ENCODE measurements at regions not wholly inside any gene's neighbourhood (a gene's known extent, or its start where the extent isn't known, plus 50 kb on each side); places are given as distances from the start of the nearest gene placed in this dataset.
"Not testable (repeated sequence)": the region's sequence is repeated elsewhere in the genome, so short reads cannot be mapped to it uniquely, and the experiment has no call there.

DNA sequence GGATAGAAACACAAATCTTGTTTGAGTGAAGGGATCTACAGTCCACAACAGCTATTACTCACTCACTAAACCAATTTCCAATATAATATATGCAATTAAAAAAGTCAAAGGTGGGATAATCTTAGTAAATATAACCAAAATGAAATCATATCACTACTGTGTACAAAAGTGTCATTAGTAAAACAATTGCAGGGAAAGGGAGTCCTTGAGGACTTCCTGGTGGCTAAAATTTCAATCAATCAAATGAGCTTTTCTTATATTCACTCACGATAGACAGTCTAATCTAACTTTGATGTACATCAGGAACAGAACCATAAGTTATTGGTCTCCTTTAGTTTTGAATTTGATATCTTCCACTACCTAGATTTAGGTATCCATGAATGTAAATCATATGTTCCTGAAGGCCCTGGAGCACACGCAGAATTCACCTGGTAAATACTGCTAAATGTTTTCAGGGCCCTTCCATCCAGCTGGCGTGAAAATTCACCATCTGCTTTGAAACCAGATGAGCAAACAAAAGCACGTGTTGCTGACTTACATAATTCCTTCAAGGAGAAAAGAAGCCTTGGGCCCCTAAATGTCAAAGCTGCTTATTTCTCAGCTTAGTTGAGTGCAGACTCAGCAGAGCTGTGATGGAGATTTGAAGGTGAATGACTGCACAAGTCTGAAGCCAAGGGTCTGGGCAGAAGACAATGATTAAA is 159.3 kb upstream of the TMEM196 start:
- no peak overlapping the region for H3K27ac Mint-ChIP-seq
- H3K27me3 Mint-ChIP-seq: no peaks in the 10 kb centered on the region
- ChIA-PET CTCF (no interaction called here), POLR2A (no interaction called here)
- peaks cover 13% of the 10 kb centered on the region for H3K9me3 Mint-ChIP-seq
- H3K36me3 Mint-ChIP-seq: no peaks in the 10 kb centered on the region
- DNase-seq: no peak
- peaks cover 2% of the 10 kb centered on the region for H3K4me1 Mint-ChIP-seq (ENCODE audit: low read depth)
- no peak overlapping the region for H3K4me3 Mint-ChIP-seq
- intact Hi-C loops (cut with micrococcal nuclease): no loop called here

DNA sequence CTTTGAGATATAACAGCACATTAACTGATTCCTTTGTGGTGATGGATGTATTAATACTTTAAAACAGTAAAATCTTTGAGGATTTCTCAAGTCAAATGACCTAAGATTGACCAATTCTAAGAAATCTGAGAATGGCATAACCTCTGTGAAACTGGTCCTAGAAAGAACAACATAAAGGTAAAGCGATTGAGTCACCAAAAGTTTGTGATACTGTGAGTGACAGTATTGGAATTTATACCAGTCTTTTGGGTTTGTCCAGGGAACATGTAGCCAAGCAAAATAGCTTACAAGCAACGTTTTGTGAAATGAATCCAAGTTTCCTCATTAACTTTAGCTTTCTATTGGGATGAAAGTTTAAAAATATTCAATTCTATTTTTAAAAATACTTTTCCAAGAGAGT is 157.4 kb upstream of the TMEM196 start:
- ChIA-PET CTCF (no interaction called here), POLR2A (no interaction called here)
- no peaks in the 10 kb centered on the region for H3K36me3 Mint-ChIP-seq
- no peak overlapping the region for H3K4me3 Mint-ChIP-seq
- DNase-seq: no peak
- no peaks in the 10 kb centered on the region for H3K27me3 Mint-ChIP-seq
- H3K9me3 Mint-ChIP-seq: peaks cover 8% of the 10 kb centered on the region
- peaks cover 2% of the 10 kb centered on the region for H3K4me1 Mint-ChIP-seq (ENCODE audit: low read depth)
- intact Hi-C loops (cut with micrococcal nuclease): no loop called here
- H3K27ac Mint-ChIP-seq: no peak overlapping the region

DNA sequence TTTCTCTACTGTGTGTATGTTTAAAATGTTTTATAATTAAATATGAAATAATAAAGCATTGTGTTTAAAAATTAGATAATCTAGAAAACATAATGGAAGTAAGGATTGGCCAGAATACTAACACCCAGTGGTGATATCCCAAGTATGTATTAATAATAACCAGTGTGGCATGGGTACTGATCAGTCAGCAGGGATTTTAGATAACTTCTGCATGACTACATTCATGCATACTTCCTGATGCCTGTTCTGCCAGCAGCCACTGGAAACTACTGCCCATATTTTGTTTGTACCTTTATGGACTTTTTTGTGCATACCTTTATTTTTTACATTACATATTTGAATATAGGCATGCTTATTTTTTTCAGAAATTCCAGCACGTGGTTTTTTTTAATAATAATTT is 156.6 kb upstream of the TMEM196 start:
- Mint-ChIP-seq H3K4me3 (no peak overlapping the region), H3K9me3 (peaks cover 5% of the 10 kb centered on the region), H3K4me1 (ENCODE audit: low read depth) (peaks cover 2% of the 10 kb centered on the region), H3K27ac (no peak overlapping the region), H3K36me3 (no peaks in the 10 kb centered on the region), H3K27me3 (no peaks in the 10 kb centered on the region)
- CTCF ChIA-PET: no interaction called here
- intact Hi-C loops (cut with micrococcal nuclease): no loop called here
- POLR2A ChIA-PET: no interaction called here
- DNase-seq: no peak

DNA sequence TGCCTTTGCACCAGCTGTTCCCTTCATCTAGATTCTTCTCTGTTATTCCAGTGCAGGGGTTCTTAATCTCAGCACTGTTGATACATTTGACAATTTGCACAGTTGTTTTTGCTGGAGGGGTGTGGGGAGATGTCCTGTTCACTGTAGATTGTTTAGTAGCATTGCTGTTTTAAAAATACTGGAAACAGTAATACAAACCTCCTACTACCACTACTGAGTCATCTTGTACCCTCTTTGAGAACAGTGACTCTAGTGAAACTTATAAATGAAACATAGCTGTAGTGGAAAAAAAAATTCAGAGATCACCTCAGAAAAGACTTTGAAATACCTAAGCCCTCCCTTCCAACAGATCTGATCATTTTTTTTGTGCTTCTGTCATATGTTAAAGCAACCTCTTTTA is 154.8 kb upstream of the TMEM196 start:
- intact Hi-C loops (cut with micrococcal nuclease): no loop called here
- Mint-ChIP-seq H3K27me3 (no peaks in the 10 kb centered on the region), H3K4me1 (ENCODE audit: low read depth) (peaks cover 2% of the 10 kb centered on the region), H3K4me3 (no peak overlapping the region), H3K27ac (no peak overlapping the region), H3K9me3 (no peaks in the 10 kb centered on the region), H3K36me3 (no peaks in the 10 kb centered on the region)
- POLR2A ChIA-PET: no interaction called here
- DNase-seq: no peak
- CTCF ChIA-PET: no interaction called here

DNA sequence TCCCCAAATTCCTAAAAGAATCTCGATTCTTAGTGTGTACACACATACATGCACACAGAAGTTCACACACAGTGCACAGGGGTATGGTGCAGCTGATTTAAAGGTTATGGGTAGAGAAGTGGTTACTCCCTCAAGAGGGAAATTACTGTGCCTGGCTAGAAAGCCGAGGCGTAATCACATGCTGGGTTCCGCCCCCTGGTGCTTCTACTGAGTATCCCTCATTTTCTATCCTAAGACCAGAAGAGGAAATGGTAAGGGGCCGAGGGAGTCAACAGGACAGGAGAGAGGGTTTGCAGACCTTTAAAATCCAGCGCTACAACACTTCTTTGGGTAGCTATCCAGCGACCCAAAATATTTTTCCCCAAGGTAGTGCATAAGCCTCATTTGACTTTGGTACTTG is 147.3 kb upstream of the TMEM196 start:
- Mint-ChIP-seq H3K27ac (no peak overlapping the region), H3K4me1 (ENCODE audit: low read depth) (no peaks in the 10 kb centered on the region), H3K36me3 (no peaks in the 10 kb centered on the region), H3K4me3 (no peak overlapping the region), H3K9me3 (no peaks in the 10 kb centered on the region), H3K27me3 (no peaks in the 10 kb centered on the region)
- intact Hi-C loops (cut with micrococcal nuclease): no loop called here
- ChIA-PET CTCF (no interaction called here), POLR2A (no interaction called here)
- DNase-seq: no peak

DNA sequence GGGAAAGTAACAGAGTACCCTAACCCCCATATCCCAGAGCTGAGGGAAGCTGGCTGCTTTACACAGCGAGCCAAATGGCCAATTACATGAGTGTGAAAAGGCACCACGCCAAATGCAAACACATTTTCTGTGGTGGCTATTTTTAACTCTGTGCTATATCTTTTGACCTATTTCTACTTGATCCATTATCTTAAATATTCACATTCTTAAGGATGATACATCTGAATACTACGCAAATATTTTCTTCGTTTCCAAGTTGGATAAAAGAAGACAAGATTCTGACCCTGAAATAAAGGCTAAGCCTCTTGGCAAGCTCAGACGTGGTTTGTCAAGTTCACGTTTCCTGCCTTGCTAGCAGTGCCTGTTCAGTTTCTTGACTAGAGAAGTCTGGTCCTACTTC is 146.7 kb upstream of the TMEM196 start:
- CTCF ChIA-PET: no interaction called here
- H3K27ac Mint-ChIP-seq: no peak overlapping the region
- no peaks in the 10 kb centered on the region for H3K4me1 Mint-ChIP-seq (ENCODE audit: low read depth)
- H3K9me3 Mint-ChIP-seq: no peaks in the 10 kb centered on the region
- intact Hi-C loops (cut with micrococcal nuclease): no loop called here
- no peak overlapping the region for H3K4me3 Mint-ChIP-seq
- DNase-seq: no peak
- POLR2A ChIA-PET: no interaction called here
- H3K36me3 Mint-ChIP-seq: no peaks in the 10 kb centered on the region
- no peaks in the 10 kb centered on the region for H3K27me3 Mint-ChIP-seq

DNA sequence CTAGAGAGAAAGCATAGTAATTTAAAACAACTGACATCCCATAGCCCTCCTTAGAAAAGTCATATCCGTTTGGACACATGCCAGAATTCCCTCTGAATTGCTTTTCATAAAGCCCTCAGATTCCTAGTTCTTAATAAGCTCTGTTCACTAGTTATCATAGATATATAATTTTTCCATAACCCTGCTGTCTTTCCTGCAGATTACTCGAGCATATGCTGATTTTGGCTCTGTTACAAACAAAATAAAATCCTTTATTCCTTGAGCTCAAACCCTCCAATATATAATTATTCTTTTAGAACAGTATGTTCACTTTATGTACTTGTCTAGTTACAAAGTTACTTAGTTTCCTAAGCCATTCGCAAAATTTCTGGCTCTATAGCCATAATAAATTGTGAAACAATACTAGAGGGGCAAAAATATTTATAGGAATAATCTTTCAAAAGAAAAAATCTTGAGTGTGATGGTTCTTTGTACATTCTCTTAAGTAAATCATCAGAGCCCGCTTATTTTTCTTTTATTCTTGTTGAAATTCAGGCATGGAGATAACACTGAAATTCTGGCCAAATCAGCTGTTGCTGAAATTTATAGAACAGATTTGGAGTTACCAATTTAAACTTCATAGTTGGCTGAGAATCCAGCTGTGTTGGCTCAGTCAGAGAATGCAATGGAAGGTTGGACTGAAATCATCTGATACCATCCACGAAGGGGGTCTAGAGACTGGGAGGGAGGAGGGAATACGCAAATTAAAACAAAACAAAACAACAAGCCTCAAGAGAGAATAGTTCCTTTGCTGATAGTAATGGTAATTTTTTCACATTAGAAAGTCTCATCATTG is 146.1 kb upstream of the TMEM196 start:
- ChIA-PET CTCF (interaction anchor here (0.6 kb wide), 1 partner anchor 117 kb away, joined by 3 read pairs; no protein-coding TSS in a partner anchor), POLR2A (no interaction called here)
- no peak overlapping the region for H3K4me3 Mint-ChIP-seq
- DNase-seq: no peak
- H3K9me3 Mint-ChIP-seq: no peaks in the 10 kb centered on the region
- H3K27me3 Mint-ChIP-seq: no peaks in the 10 kb centered on the region
- no peaks in the 10 kb centered on the region for H3K36me3 Mint-ChIP-seq
- no peak overlapping the region for H3K27ac Mint-ChIP-seq
- H3K4me1 Mint-ChIP-seq (ENCODE audit: low read depth): no peaks in the 10 kb centered on the region
- intact Hi-C loops (cut with micrococcal nuclease): no loop called here

DNA sequence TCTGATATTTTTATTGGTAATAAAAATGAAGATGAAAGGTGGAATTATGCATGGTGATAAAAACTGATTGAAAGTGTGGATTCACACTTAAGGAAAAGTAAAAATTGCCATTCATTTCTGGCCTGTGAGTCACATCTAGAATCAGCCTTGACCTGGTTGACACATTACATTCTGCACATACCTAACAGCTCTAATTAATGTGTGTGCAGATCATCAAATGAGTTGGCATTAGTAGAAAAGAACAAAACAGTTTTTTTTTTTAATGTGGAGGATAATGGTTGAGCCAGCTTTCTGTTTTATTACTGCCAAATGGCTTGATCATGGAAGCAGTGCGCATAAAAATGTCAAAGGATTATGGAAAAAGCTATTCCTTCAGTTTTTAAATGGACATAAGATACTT is 142.6 kb upstream of the TMEM196 start:
- intact Hi-C loops (cut with micrococcal nuclease): no loop called here
- no peak overlapping the region for H3K27ac Mint-ChIP-seq
- H3K36me3 Mint-ChIP-seq: no peaks in the 10 kb centered on the region
- no peak for DNase-seq
- ChIA-PET POLR2A (no interaction called here), CTCF (no interaction called here)
- H3K4me1 Mint-ChIP-seq (ENCODE audit: low read depth): no peaks in the 10 kb centered on the region
- H3K4me3 Mint-ChIP-seq: no peak overlapping the region
- no peaks in the 10 kb centered on the region for H3K9me3 Mint-ChIP-seq
- no peaks in the 10 kb centered on the region for H3K27me3 Mint-ChIP-seq

DNA sequence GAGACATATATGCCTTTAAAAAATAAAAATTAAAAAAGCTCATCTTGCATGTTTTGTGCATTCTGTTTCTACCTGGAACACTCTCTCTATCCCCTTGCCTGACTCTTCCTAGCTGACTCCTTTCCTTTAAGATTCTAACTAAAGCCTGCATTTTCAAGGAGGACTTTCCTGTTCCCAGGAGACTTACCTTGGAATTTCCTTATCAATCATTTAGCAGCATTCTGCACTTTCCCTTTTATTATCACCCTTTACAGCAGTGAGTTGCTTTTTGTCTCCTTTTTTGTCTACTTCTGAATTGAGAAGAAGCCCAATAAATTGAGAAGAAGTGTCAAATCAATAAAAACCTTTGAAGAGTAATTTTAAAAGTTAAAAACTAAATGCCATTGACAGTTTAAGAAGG is 142.2 kb upstream of the TMEM196 start:
- Mint-ChIP-seq H3K27me3 (no peaks in the 10 kb centered on the region), H3K4me3 (no peak overlapping the region), H3K4me1 (ENCODE audit: low read depth) (no peaks in the 10 kb centered on the region), H3K36me3 (no peaks in the 10 kb centered on the region), H3K9me3 (no peaks in the 10 kb centered on the region), H3K27ac (no peak overlapping the region)
- ChIA-PET CTCF (no interaction called here), POLR2A (no interaction called here)
- no peak for DNase-seq
- intact Hi-C loops (cut with micrococcal nuclease): no loop called here

DNA sequence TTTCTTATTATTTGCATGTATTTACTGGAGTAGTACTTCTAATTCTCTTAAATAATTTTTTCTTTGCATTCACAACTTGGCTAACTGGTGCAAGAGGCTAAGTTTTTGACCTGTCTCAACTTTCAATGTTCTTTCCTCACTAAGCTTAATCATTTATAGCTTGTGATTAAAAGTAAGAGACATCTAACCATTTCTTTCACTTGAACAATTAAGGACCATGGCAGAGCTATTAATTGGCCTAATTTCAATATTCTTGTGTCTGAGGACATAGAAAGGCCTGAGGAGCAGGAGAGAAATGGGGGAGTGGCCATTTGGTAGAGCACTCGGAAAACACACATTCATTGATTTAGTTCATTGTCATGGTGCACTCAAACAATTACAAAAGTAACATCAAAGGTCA is 141.4 kb upstream of the TMEM196 start:
- no peaks in the 10 kb centered on the region for H3K9me3 Mint-ChIP-seq

DNA sequence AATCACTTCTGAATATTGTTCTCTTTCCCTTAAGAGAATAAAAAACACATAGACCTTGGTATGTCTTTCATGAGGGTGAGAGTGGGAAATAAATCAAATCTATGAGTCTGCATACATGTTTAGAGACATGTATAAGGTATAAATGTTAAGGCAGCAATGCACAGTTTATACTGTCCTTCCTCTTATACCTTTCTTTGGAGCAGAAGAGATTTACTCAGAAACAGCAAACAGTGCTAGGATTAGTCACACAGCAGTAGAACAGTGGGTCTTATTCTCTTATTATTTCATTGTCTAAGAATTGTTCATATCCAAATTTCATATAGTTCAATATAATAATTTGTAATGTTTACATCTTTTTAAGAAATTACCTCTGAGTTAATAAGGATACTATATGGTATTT is 126.7 kb upstream of the TMEM196 start:
- Mint-ChIP-seq H3K4me3 (no peak overlapping the region), H3K27ac (no peak overlapping the region), H3K9me3 (peaks cover 4% of the 10 kb centered on the region), H3K27me3 (no peaks in the 10 kb centered on the region), H3K4me1 (ENCODE audit: low read depth) (no peaks in the 10 kb centered on the region), H3K36me3 (no peaks in the 10 kb centered on the region)
- ChIA-PET CTCF (no interaction called here), POLR2A (no interaction called here)
- intact Hi-C loops (cut with micrococcal nuclease): no loop called here
- DNase-seq: no peak

More for the DNA sequence above, 141.4 kb upstream of the TMEM196 start:
- intact Hi-C loops (cut with micrococcal nuclease): no loop called here
- no peak overlapping the region for H3K4me3 Mint-ChIP-seq
- H3K27ac Mint-ChIP-seq: no peak overlapping the region
- DNase-seq: no peak
- ChIA-PET CTCF (no interaction called here), POLR2A (no interaction called here)
- H3K4me1 Mint-ChIP-seq (ENCODE audit: low read depth): no peaks in the 10 kb centered on the region
- H3K36me3 Mint-ChIP-seq: no peaks in the 10 kb centered on the region
- no peaks in the 10 kb centered on the region for H3K27me3 Mint-ChIP-seq

DNA sequence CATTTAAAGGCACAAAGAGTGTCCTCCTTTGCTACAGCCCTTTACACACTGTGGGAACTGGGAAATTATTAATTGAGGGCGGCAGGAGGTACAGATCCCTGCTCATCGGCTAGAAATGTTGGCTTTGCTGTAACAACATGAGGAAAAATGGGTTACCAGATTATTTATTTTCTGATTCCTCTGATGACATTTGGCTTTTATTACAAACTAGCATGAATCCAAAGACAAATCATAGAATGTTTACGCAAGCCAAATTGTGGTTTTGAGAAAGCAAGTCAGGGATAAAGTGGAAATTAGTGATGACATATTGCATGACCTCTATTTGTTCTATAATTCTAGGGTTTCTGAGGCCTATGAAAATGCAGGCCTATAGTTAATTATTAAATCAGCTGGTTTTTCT is 126.1 kb upstream of the TMEM196 start:
- ChIA-PET POLR2A (no interaction called here), CTCF (no interaction called here)
- Mint-ChIP-seq H3K4me3 (no peak overlapping the region), H3K36me3 (no peaks in the 10 kb centered on the region), H3K27me3 (no peaks in the 10 kb centered on the region), H3K4me1 (ENCODE audit: low read depth) (no peaks in the 10 kb centered on the region), H3K9me3 (peaks cover 4% of the 10 kb centered on the region), H3K27ac (no peak overlapping the region)
- intact Hi-C loops (cut with micrococcal nuclease): no loop called here
- no peak for DNase-seq

DNA sequence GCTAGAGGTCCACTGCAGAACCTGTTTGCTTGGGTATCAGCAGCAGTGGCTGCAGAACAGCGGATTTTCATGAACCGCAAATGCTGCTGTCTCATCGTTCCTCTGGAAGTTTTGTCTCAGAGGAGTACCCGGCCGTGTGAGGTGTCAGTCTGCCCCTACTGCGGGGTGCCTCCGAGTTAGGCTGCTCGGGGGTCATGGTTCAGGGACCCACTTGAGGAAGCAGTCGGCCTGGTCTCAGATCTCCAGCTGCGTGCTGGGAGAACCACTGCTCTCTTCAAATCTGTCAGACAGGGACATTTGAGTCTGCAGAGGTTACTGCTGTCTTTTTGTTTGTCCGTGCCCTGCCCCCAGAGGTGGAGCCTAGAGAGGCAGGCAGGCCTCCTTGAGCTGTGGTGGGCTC is 109.5 kb upstream of the TMEM196 start:
- H3K27me3 Mint-ChIP-seq; POLR2A ChIA-PET; H3K27ac Mint-ChIP-seq; DNase-seq; intact Hi-C loops (cut with micrococcal nuclease); H3K36me3 Mint-ChIP-seq; H3K4me3 Mint-ChIP-seq; H3K9me3 Mint-ChIP-seq; CTCF ChIA-PET; H3K4me1 Mint-ChIP-seq (ENCODE audit: low read depth): not testable (repeated sequence)
